ENCODE measurements at regions not wholly inside any gene's neighbourhood (a gene's known extent, or its start where the extent isn't known, plus 50 kb on each side); places are given as distances from the start of the nearest gene placed in this dataset.
A peak's percentile ranks its signal among the peaks of the same experiment; 100 is the strongest.
"Not testable (repeated sequence)": the region's sequence is repeated elsewhere in the genome, so short reads cannot be mapped to it uniquely, and the experiment has no call there.

DNA sequence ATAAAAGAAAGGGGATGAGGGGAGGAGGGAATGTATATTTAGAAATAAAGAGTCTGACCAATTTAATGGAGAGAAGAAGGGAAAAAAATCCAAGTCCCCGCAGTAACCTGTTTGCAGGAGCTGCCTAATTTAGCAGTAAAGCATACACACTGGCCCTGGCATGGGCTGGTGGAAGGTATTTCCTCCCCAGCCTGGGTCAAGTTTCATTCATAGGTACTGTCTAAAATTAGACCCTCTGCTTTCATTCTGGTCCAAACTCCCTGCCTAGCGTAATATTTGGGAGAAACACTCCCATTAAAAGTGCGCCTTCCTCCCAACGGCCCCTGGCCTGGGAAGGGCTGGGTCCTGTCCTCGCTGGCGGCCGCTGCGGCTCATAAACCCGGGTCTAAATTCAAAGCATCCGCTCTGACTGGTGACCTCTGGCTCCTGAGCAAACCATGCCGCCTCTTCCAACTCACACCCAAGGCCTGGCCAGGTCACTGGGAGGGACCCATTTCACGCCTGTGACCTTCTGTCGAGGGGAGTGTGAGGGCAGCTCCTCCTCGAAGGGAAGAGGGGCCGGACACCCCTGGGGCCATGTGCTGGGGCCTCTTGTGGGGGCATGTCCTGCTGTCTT, 123.2 kb downstream of the FGF18 start:
- no peak for DNase-seq

GRCh38 chr5:171543148-171543815, 123.8 kb downstream of the FGF18 start:
- DNase-seq: no peak

- DNase-seq: no peak
Measured at GRCh38 chr5:171544913-171545765, 125.7 kb downstream of the FGF18 start.

- DNase-seq: no peak
Measured at GRCh38 chr5:171549274-171549673, 129.8 kb downstream of the FGF18 start.

DNA sequence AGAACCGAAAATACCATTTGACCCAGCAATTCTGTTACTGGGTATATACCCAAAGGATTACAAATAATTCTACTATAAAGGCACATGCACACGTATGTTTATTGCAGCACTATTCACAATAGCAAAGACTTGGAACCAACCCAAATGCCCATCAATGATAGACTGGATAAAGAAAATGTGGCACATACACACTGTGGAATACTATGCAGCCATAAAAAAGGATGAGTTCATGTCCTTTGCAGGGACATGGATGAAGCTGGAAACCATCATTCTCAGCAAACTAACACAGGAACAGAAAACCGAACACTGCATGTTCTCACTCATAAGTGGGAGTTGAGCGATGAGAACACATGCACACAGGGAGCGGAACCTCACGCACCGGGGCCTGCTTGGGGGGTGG, 134.4 kb downstream of the FGF18 start:
- not testable (repeated sequence) for DNase-seq

DNA sequence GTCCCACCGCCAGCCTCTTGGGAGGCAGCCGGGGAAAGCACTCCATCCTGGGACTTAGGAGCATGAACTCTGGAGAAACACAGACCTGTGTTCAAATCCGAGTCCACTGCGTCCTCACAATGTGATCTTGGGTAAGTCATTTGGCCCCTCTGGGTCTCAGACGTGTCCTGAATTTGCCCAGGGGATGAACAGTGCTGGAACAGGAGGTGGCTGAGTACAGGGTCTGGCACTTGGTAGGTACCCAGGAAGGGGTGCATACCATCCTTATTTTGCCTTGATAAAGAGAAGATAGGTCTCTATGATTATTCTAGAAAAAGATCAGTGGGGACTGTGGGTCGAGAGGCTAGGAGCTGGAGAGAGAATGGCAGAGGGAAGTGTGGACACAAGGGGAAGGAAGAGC, 135.7 kb downstream of the FGF18 start:
- no peak for DNase-seq

- no peak for DNase-seq
Measured at GRCh38 chr5:171562822-171563221, 143.4 kb downstream of the FGF18 start.

- DNase-seq: no peak
Measured at GRCh38 chr5:171568389-171568788, 148.9 kb downstream of the FGF18 start.

DNA sequence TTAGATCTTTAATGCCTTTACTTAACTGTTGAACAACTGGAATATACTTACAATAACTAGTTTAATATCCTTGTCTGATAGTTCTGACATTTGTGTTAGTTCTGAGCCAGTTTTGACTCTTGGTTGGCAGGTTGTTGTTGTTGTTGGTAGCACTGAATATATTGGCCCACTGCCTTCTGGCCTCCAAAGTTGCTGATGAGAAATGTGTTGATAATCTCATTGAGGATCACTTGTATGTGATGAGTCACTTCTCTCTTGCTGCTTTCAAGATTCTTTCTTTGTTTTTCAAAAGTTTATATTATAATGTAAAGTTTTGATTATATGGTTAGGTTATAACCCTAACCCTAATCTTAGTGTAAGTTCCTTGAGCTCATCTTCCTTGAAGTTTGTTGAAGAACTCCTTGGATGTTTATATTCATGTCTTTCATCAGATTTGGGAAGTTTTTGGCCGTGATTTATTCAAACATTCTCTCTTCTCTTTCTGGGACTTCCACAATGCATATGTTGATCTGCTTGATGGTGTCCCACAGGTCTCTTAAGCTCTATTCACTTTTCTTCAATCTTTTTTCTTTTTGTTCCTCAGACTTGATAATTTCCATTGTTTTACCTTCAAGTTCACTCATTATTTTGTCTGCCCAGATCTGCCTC, 149.7 kb downstream of the FGF18 start:
- DNase-seq: no peak

- no peak for DNase-seq
Measured at GRCh38 chr5:171570244-171570825, 150.9 kb downstream of the FGF18 start.

- peak; percentile 8 for DNase-seq
Measured at GRCh38 chr5:171571663-171572062, 152.2 kb downstream of the FGF18 start.

DNA sequence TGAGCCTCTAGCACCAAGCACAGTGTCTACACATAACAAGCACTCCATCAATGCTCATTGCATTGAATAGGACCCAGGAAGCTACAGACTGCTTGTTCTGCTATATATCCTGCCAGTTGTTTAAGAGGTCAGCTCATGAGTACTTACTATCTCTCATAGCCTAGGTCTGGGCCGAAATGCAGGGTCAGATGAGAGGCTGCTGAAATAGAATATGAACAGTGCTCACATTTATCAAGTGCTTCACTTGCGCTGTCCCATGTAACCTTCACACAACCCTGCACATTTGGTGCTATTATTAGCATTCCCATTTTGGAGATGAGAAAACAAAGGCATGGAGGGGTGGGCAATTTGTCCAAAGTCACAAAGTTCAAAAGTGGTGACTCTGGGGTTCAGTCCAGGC, 153.6 kb downstream of the FGF18 start:
- DNase-seq: no peak

- DNase-seq: no peak
Measured at GRCh38 chr5:171573451-171574225, 154.2 kb downstream of the FGF18 start.

DNA sequence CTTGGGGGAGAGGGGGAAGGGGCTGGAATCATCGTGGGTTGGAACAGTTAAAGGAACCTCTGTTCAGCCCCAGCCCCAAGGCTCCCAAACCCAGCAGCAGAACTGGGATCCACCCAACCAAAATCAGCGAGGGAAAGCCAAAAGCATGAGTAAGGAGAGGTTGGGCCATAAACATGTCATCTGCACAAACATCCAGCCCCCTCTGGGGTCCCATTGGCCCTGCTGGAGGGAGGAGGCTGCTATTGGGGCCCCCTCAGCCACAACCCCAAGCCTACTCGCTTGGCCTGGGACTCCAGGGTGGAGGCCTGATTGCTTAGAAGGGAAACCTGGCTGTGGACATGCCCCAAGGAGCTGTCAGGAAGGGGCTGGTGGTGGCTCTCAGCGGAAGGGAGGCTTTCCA, 154.9 kb downstream of the FGF18 start:
- no peak for DNase-seq

- no peak for DNase-seq
Measured at GRCh38 chr5:171575386-171575785, 155.9 kb downstream of the FGF18 start.

GRCh38 chr5:171575808-171576207, 156.4 kb downstream of the FGF18 start:
- DNase-seq: no peak

DNA sequence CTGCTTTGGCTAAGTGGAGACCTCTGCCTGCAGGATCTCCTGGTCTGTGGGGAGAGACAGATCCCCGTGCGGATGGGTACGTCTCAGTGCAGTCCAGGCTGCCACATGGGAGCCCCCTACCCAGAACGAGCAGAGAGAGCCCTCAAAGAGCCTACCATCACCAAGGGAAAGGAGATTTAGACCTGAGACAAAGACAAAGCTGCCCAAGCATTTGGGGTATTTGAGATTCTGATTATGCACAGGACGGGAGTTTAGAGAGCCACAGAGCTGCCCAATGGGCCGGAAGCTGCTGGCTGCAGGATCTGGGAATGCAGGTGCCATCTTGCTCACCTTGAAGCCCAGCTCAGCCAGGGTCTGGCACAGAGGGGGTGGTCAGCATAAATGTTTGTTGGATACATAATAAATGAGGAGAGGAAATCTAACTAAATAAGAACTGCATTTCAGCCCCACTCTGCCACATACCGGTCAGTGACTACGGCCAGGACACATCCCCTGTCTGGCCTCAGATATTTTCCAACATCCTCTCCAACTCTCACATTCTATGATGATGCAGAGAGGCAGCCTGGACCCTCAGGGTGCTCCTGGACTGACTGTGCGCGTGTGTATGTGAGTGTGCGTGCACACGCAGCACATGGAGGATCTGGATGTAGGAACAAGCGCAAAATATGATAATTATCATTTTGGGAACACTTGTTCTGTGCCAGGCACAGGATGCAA, 157.8 kb downstream of the FGF18 start:
- no peak for DNase-seq

- no peak for DNase-seq
Measured at GRCh38 chr5:171578049-171578828, 158.8 kb downstream of the FGF18 start.

- no peak for DNase-seq
Measured at GRCh38 chr5:171578829-171579491, 159.5 kb downstream of the FGF18 start.

DNA sequence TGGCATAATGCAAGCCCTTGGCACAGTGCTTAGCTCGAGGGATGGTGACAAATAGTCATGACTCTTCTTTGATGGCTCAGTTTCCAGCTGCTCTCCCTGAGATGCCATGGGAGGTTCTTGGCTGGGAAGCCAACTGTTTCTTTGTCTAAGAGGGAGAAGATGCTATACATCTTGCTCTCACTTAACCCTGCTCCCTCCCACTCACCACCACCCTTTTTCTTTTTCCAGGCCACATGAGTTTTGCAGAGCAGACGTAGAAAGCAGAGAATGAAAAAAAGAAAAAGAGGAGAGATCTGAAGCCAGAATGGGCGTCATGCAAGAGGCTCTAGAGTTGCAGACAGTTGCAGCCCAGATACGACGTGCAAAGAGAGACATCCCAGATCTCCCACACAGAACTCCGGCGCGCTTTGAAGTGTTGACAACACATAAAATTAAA, 160.5 kb downstream of the FGF18 start:
- DNase-seq: no peak
